GM23338 (cell line): ENCODE measurements at regions not wholly inside any gene's neighbourhood (a gene's known extent, or its start where the extent isn't known, plus 50 kb on each side); places are given as distances from the start of the nearest gene placed in this dataset.

Source experiments
- ZNF462 ChIP-seq: fragments of 250-450 bp; sonication (Bioruptor Pico); IDR thresholded peaks from 2 replicates; pipeline ENCODE4 v1.5.0; 2020; ENCODE audit warnings: mild to moderate bottlenecking, moderate library complexity
- TF ChIP-seq, protein P1 (sequence below), 2 experiments: fragments of 200-600 bp in 1 of 2; sonication (generic) in 1 of 2; conservative IDR thresholded peaks; 2 replicates each; pipeline versions ENCODE4 v1.5.1 to v1.6.1; 2016 to 2017; ENCODE audit warnings: antibody characterized with exemption in 2 of 2, low read depth in 2 of 2, mild to moderate bottlenecking in 2 of 2, moderate library complexity in 1 of 2

DNA sequence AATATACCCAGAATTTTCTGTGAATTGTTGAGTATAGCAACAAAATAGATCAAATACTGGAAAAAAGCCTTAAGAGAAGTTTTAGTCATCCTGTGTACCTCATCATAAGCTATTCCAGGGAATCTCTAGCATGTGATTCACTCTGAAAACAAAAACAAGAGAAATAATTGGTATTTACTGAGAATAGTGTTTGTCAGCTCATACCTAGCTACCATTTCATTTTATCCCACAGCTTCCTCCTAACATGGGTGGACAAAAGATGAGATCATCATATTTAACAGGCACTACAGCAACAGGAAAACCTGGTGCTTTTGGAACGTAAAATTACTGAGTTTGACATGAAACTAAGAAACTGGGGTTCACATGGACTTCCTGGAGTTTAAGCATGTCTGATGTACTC is 753.5 kb upstream of the NECTIN3 start:
- no peak for TF ChIP-seq ZNF462 (CRISPR knock-in tag)
- TF ChIP-seq, protein P1, sequence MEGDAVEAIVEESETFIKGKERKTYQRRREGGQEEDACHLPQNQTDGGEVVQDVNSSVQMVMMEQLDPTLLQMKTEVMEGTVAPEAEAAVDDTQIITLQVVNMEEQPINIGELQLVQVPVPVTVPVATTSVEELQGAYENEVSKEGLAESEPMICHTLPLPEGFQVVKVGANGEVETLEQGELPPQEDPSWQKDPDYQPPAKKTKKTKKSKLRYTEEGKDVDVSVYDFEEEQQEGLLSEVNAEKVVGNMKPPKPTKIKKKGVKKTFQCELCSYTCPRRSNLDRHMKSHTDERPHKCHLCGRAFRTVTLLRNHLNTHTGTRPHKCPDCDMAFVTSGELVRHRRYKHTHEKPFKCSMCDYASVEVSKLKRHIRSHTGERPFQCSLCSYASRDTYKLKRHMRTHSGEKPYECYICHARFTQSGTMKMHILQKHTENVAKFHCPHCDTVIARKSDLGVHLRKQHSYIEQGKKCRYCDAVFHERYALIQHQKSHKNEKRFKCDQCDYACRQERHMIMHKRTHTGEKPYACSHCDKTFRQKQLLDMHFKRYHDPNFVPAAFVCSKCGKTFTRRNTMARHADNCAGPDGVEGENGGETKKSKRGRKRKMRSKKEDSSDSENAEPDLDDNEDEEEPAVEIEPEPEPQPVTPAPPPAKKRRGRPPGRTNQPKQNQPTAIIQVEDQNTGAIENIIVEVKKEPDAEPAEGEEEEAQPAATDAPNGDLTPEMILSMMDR (conservative IDR thresholded peaks at IDR 0.05; ENCODE audit: low read depth in 2 of 2), result no peak
